ENCODE measurements at regions not wholly inside any gene's neighbourhood (a gene's known extent, or its start where the extent isn't known, plus 50 kb on each side); places are given as distances from the start of the nearest gene placed in this dataset.

- DNase-seq (ENCODE audit: low read depth), result no peak
Observed at GRCh38 chr2:111219285-111219684, 98.6 kb downstream of the BCL2L11 start.

GRCh38 chr2:111219734-111220505 is 99.2 kb downstream of the BCL2L11 start:
- DNase-seq (ENCODE audit: low read depth), result no peak

GRCh38 chr2:111220962-111221361 is 100.2 kb downstream of the BCL2L11 start:
- DNase-seq (ENCODE audit: low read depth), result no peak

GRCh38 chr2:111221701-111222100 is 101.0 kb downstream of the BCL2L11 start:
- DNase-seq (ENCODE audit: low read depth), result no peak

GRCh38 chr2:111222204-111222866 is 101.6 kb downstream of the BCL2L11 start:
- no peak for DNase-seq (ENCODE audit: low read depth)

GRCh38 chr2:111225856-111226255 is 105.1 kb downstream of the BCL2L11 start:
- no peak for DNase-seq (ENCODE audit: low read depth)

GRCh38 chr2:111226876-111227700 is 106.4 kb downstream of the BCL2L11 start:
- DNase-seq (ENCODE audit: low read depth), result no peak

GRCh38 chr2:111227716-111228141 is 107.0 kb downstream of the BCL2L11 start:
- DNase-seq (ENCODE audit: low read depth), result no peak

- DNase-seq (ENCODE audit: low read depth), result no peak
Observed at GRCh38 chr2:111231532-111232252, 111.0 kb downstream of the BCL2L11 start.

- no peak for DNase-seq (ENCODE audit: low read depth)
Observed at GRCh38 chr2:111235192-111236015, 114.7 kb downstream of the BCL2L11 start.

GRCh38 chr2:111236025-111236424 is 115.3 kb downstream of the BCL2L11 start:
- DNase-seq (ENCODE audit: low read depth), result no peak

- DNase-seq (ENCODE audit: low read depth), result no peak
Observed at GRCh38 chr2:111238296-111238695, 117.6 kb downstream of the BCL2L11 start.

GRCh38 chr2:111239107-111239506 is 118.4 kb downstream of the BCL2L11 start:
- no peak for DNase-seq (ENCODE audit: low read depth)

- no peak for DNase-seq (ENCODE audit: low read depth)
Observed at GRCh38 chr2:111239581-111240249, 119.0 kb downstream of the BCL2L11 start.

- DNase-seq (ENCODE audit: low read depth), result no peak
Observed at GRCh38 chr2:111243295-111243694, 122.6 kb downstream of the BCL2L11 start.

GRCh38 chr2:111244864-111245263 is 124.2 kb downstream of the BCL2L11 start:
- no peak for DNase-seq (ENCODE audit: low read depth)

GRCh38 chr2:111246620-111247061 is 125.9 kb downstream of the BCL2L11 start:
- DNase-seq (ENCODE audit: low read depth), result no peak

- no peak for DNase-seq (ENCODE audit: low read depth)
Observed at GRCh38 chr2:111247491-111247890, 126.8 kb downstream of the BCL2L11 start.

- DNase-seq (ENCODE audit: low read depth), result no peak
Observed at GRCh38 chr2:111249806-111250205, 129.1 kb downstream of the BCL2L11 start.

- no peak for DNase-seq (ENCODE audit: low read depth)
Observed at GRCh38 chr2:111250448-111251030, 129.8 kb downstream of the BCL2L11 start.
